NCI-H1417 (cell line): ENCODE measurements at regions not wholly inside any gene's neighbourhood (a gene's known extent, or its start where the extent isn't known, plus 50 kb on each side); places are given as distances from the start of the nearest gene placed in this dataset.

Experiments
- DNase-seq, 3 experiments: peaks; one replicate each; lab custom pipeline; 2025; lab: John Stamatoyannopoulos, UW

DNA sequence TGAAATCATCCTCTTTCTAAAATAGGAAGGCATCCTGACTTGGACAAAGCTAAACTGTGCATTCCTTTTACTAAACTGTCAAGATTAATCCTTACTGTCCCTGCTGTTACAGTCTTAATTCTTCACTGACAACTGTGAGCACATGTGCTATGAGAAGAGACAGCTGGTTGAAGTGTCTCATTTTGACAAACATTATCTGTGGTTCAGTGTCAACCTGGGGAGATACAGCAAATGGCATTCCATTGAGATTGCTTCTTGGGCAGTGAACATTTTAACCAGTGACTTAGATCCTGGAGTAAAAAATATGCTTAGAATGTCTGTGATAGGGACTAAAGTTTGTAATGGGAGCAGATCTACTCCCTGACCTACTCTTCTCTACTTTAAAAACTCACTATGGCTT, 552.6 kb upstream of the ATP2B1 start:
- DNase-seq = no peak

DNA sequence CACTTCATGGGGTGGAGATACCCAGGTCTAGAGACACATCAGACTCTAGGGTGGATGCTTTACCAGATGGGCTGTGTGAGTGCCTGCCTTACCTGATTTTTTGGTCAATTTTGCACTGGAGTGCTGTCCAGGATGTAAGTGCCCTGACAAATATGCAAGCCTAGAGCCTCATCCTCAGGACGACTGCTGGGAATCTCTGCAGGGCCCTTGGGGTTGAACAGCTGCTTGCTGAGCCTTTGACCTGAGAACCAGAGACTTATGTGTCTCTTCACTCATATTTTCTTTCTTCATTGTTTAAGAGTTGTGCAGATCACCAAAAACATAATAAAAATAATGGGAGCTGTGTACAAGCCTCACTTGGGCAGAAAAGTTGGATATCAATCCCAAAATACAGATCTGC, 551.5 kb upstream of the ATP2B1 start:
- DNase-seq = no peak

- DNase-seq = no peak
Measured at GRCh38 chr12:90257927-90258624, 549.4 kb upstream of the ATP2B1 start.

DNA sequence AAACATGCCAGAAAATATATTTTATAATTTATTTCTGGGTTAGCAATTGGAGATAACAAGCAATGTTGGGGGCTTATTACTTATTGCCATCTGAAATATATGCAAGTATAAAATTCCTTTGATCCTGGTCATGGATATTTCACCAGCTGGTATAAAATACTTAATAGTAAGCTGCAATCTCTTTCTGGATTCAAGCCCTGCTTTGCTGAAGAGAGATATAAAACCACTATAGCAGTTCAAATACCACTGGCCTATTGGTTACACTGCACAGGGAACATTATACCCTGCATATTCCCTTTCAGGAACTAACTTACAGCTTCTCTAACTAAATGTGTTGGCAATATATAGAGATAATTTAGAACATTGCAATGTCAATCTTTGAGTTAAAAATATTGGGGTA, 546.2 kb upstream of the ATP2B1 start:
- DNase-seq = no peak

GRCh38 chr12:90253674-90254181, 545.1 kb upstream of the ATP2B1 start:
- peak in 2 of 3 experiments; percentile 20 to 43 for DNase-seq

DNA sequence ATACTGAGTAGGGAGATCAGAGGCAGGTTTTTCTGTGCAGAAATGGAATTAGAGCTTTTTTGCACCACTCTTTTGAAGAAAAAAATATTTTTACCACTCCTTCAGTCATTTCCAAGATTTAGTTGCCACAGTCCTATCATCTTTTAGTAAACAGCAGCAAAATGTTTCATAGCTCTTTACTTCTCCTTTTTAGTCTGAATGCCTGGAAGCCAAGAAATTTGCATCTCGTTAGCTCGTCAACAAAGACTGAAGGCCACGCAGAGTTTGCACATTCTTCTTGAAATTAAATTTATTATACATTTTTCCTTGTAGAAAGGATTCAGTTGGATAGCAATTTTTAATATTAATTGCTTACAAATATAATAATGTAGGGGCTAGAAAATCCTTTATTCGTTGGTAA, 544.5 kb upstream of the ATP2B1 start:
- no peak for DNase-seq

- DNase-seq = no peak
Measured at GRCh38 chr12:90250766-90251165, 542.1 kb upstream of the ATP2B1 start.

- no peak for DNase-seq
Measured at GRCh38 chr12:90250042-90250441, 541.4 kb upstream of the ATP2B1 start.

DNA sequence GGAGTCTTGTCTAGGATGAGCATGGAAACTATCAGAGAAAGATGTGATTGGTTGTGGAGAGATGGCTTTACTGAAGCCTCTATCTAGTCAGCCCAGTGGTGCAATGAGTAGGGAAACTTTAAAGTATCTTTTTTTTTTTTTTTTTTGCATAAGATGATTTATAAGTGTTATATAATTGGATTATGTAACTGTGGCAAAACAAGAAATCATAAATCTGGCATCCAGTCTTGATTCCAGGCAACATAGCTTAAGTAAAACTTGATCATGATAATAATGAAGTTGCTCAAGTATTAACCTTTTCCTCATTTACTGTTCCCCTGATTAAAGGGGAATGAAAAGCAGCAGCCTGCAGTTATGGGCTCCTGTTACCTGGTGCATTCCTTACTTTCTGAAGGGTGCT, 538.0 kb upstream of the ATP2B1 start:
- DNase-seq = no peak

- DNase-seq = no peak
Measured at GRCh38 chr12:90245391-90245790, 536.8 kb upstream of the ATP2B1 start.

GRCh38 chr12:90244232-90244631, 535.6 kb upstream of the ATP2B1 start:
- no peak for DNase-seq

GRCh38 chr12:90243211-90243610, 534.6 kb upstream of the ATP2B1 start:
- no peak for DNase-seq

GRCh38 chr12:90239732-90240260, 531.2 kb upstream of the ATP2B1 start:
- no peak for DNase-seq

GRCh38 chr12:90238663-90239271, 530.1 kb upstream of the ATP2B1 start:
- no peak for DNase-seq

DNA sequence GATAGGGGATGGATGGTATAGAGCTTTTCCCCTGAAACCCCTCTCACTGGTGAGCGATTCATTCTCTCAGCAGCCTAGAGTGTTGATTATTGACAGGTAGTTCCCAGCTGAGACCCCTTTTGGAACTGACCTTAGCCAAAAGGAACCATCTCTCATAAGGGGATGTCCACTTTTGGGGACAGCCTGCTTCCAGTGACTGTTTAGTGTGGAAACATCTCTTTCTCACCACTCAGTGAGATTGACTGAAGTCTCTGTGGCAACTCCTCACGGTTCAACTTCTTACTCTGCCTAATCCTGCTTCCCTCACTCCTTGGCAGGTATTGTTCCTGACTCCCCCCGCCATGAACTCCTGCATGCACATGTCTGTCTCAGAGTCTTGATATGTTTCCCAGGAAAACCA, 529.2 kb upstream of the ATP2B1 start:
- DNase-seq = no peak

- DNase-seq = no peak
Measured at GRCh38 chr12:90235642-90236041, 527.0 kb upstream of the ATP2B1 start.

DNA sequence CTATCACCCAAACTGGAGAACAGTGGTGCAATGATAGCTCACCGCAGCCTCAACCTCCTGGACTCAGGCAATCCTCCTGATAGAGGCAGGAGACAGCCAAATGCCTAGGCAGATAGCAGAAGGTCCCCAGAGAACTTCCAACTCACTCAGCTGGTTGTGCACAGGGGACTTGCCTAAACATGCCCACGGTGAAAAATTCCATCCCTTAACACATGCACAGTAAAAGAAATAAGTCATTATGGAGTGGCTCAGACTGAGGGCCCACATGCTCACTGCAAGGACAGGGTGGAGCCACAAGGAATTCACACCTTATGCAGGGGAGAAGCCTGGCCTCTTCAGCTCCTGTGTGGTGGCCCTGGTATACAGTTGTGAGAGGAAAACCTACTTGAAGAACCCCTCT, 525.8 kb upstream of the ATP2B1 start:
- DNase-seq = no peak

DNA sequence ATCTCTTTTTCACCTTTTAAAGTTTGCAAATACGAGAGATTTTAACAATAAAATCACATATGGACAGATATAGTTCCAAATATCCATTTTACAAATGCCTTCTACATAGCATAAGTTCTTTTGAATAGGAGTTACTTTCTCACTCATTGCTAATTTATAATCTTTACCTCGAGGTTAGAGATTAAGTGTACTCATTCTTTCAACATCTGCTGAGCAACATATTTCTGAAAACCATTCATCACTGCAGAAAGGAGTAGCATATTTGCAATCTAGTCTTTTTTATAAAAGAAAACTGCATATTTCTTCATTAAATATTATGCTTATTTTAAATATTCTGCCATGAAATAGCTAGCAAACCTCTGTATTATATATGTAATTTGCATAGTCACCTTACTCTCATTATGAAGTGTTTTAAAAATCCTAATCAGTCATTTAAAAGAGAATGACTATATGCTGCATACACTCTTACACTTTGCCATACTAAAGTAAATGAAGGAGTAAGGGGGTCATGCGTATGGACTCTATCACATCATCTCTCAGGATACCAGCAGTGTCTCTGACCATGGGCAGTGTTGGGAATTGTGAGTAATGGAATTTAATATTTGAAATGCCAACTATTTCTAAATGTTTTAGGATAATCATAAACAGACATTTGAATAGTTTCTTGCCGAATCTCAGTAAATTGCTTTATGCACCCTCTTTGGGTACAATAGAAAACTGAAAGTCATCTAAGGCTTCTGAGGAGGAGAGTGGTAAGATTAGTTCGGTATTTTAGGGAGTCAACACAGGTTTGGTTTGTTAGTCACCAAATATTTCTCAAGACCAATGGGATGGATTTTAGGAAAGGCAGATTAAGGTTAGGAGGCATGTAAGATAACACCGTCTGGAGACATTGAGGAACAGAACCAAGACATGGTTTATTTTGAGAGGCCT, 524.8 kb upstream of the ATP2B1 start:
- DNase-seq = no peak

GRCh38 chr12:90229407-90230170, 521.0 kb upstream of the ATP2B1 start:
- no peak for DNase-seq

DNA sequence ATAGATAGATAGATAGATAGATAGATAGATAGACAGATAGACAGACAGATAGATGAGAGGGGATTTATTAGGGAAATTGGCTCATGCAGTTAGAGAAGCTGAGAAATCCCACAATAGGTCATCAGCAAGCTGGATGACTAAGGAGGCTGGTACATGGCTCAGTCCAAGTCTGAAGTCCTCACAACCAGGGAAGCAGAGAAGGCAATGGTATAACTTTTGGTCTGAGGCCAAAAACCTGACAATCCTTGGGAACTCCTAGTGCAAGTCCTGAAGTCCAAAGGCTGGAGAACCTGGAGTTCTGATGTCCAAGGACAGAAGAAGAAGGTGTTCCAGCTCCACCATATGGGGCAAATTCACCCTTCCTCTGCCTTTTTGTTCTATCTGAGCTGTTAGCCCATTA, 517.6 kb upstream of the ATP2B1 start:
- no peak for DNase-seq

GRCh38 chr12:90216815-90217214, 508.2 kb upstream of the ATP2B1 start:
- no peak for DNase-seq
